Liver (tissue), 8 donors: ENCODE measurements at regions not wholly inside any gene's neighbourhood (a gene's known extent, or its start where the extent isn't known, plus 50 kb on each side); places are given as distances from the start of the nearest gene placed in this dataset.
"Not testable (repeated sequence)": the region's sequence is repeated elsewhere in the genome, so short reads cannot be mapped to it uniquely, and the experiment has no call there.

ENCODE experiments used
- DNase-seq: peaks from one replicate; pipeline ENCODE4 v3.0.0-alpha.2; 2017; ENCODE audit warnings: low spot score
- H3K27ac ChIP-seq, 2 donors: one replicate each; pipeline ENCODE4 v1.7.0; 2013; ENCODE audit warnings: inconsistent platforms in 2 of 2, low read length in 2 of 2, control low read depth in 1 of 2, low read depth in 1 of 2, mild to moderate bottlenecking in 1 of 2
- H3K27me3 ChIP-seq, 4 donors: one replicate each; pipeline versions ENCODE4 v1.6.1 to v1.7.0; 2013; ENCODE audit warnings: low read length in 3 of 4, inconsistent platforms in 1 of 4, mild to moderate bottlenecking in 1 of 4, moderate library complexity in 1 of 4; ENCODE audit not compliant: control insufficient read depth in 4 of 4, insufficient read depth in 4 of 4
- H3K36me3 ChIP-seq, 4 donors: one replicate each; pipeline versions ENCODE4 v1.6.1 to v1.7.0; 2013; ENCODE audit warnings: low read length in 3 of 4, mild to moderate bottlenecking in 3 of 4, low read depth in 1 of 4, moderate library complexity in 1 of 4; ENCODE audit not compliant: control insufficient read depth in 4 of 4, insufficient read depth in 3 of 4
- H3K4me1 ChIP-seq, 4 donors: one replicate each; pipeline versions ENCODE4 v1.6.1 to v1.7.0; 2013; ENCODE audit warnings: low read length in 3 of 4, mild to moderate bottlenecking in 3 of 4, moderate library complexity in 1 of 4; ENCODE audit not compliant: control insufficient read depth in 4 of 4, insufficient read depth in 4 of 4
- H3K4me3 ChIP-seq, 3 donors: one replicate each; pipeline versions ENCODE4 v1.6.1 to v1.7.0; 2013; ENCODE audit warnings: low read length in 3 of 3, control low read depth in 1 of 3, low read depth in 1 of 3, mild to moderate bottlenecking in 1 of 3
- H3K9ac ChIP-seq, 2 donors: one replicate each; pipeline ENCODE4 v1.7.0; 2013; ENCODE audit warnings: low read length in 2 of 2, mild to moderate bottlenecking in 2 of 2, moderate library complexity in 2 of 2, control low read depth in 1 of 2, low read depth in 1 of 2
- H3K9me3 ChIP-seq, 4 donors: one replicate each; pipeline versions ENCODE4 v1.6.1 to v1.7.0; 2013; ENCODE audit warnings: low read length in 3 of 4; ENCODE audit not compliant: control insufficient read depth in 4 of 4
- ATF3 ChIP-seq: IDR thresholded peaks from 2 replicates; pipeline ENCODE4 v1.6.1; 2016; ENCODE audit warnings: antibody characterized with exemption
- CTCF ChIP-seq: fragments of 150-350 bp; IDR thresholded peaks from 2 replicates; pipeline ENCODE4 v1.5.1; 2017; ENCODE audit warnings: improper control_type of control experiment, low read depth, low read length; ENCODE audit not compliant: missing input control
- EGR1 ChIP-seq, 2 donors: IDR thresholded peaks; 2 replicates each; pipeline ENCODE4 v1.6.1; 2016 to 2018; ENCODE audit warnings: antibody characterized with exemption in 2 of 2, low read depth in 2 of 2
- FOXA2 ChIP-seq: IDR thresholded peaks from 2 replicates; pipeline ENCODE4 v1.6.1; 2016; ENCODE audit warnings: antibody characterized with exemption
- HNF4A ChIP-seq, 2 donors: conservative IDR thresholded peaks; 2 replicates each; pipeline ENCODE4 v1.6.1; 2016; ENCODE audit warnings: antibody characterized with exemption in 2 of 2, mild to moderate bottlenecking in 2 of 2
- HNF4G ChIP-seq: IDR thresholded peaks from 2 replicates; pipeline ENCODE4 v1.6.1; 2016; ENCODE audit warnings: antibody characterized with exemption
- JUND ChIP-seq, 2 donors: IDR thresholded peaks; 2 replicates each; pipeline ENCODE4 v1.6.1; 2016; ENCODE audit warnings: antibody characterized with exemption in 2 of 2
- MAX ChIP-seq: IDR thresholded peaks from 2 replicates; pipeline ENCODE4 v1.6.1; 2016; ENCODE audit warnings: antibody characterized with exemption
- REST ChIP-seq: IDR thresholded peaks from 2 replicates; pipeline ENCODE4 v1.6.1; 2016; ENCODE audit warnings: antibody characterized with exemption, mild to moderate bottlenecking
- SP1 ChIP-seq: IDR thresholded peaks from 2 replicates; pipeline ENCODE4 v1.6.1; 2018; ENCODE audit warnings: antibody characterized with exemption, mild to moderate bottlenecking
- TAF1 ChIP-seq: conservative IDR thresholded peaks from 2 replicates; pipeline ENCODE4 v1.6.1; 2016; ENCODE audit warnings: antibody characterized with exemption, mild to moderate bottlenecking
- YY1 ChIP-seq: IDR thresholded peaks from 2 replicates; pipeline ENCODE4 v1.6.1; 2016; ENCODE audit warnings: antibody characterized with exemption, mild to moderate bottlenecking
- WGBS: extraction: QIAGEN DNeasy Blood & Tissue Kit; methylation state at CpG from one replicate; pipeline ENCODE4 v1.1.7; 2013; 5-methylcytosine and 5-hydroxymethylcytosine counted together
- donor health status: healthy.
- donor health status: healthy.
- donor health status: healthy.
- donor health status: healthy.
- donor health status: healthy.

GRCh38 chr5:174917976-174918554 is 193.7 kb downstream of the MSX2 start:
- H3K9me3 ChIP-seq, result no peaks in the 10 kb centered on the region
- TF ChIP-seq EGR1 (IDR thresholded peaks at IDR 0.05; ENCODE audit: low read depth in 2 of 2) (no peak), REST (no peak), SP1 (no peak), YY1 (no peak), CTCF (no peak), FOXA2 (no peak), TAF1 (no peak), HNF4A (conservative IDR thresholded peaks at IDR 0.05) (no peak), MAX (no peak), JUND (IDR thresholded peaks at IDR 0.05) (no peak), HNF4G (no peak), ATF3 (no peak)
- no peak overlapping the region for H3K4me3 ChIP-seq
- H3K27me3 ChIP-seq, result no peaks in the 10 kb centered on the region
- no peak for DNase-seq
- no peak overlapping the region for H3K27ac ChIP-seq
- 76% methylated on average over 13 of the region's 13 CpGs for WGBS
- H3K9ac ChIP-seq, result no peak overlapping the region
- H3K4me1 ChIP-seq, result no peaks in the 10 kb centered on the region
- no peaks in the 10 kb centered on the region for H3K36me3 ChIP-seq

GRCh38 chr5:174917435-174917834 is 193.1 kb downstream of the MSX2 start:
- H3K36me3 ChIP-seq, H3K4me1 ChIP-seq, DNase-seq, H3K27ac ChIP-seq, H3K9ac ChIP-seq, H3K4me3 ChIP-seq, H3K27me3 ChIP-seq, H3K9me3 ChIP-seq: not testable (repeated sequence)
- WGBS, result 94% methylated on average over 6 of the region's 6 CpGs

GRCh38 chr5:174916924-174917323 is 192.5 kb downstream of the MSX2 start:
- 94% methylated on average over 1 of the region's 1 CpG for WGBS
- H3K36me3 ChIP-seq, H3K4me1 ChIP-seq: not testable (repeated sequence)

More at GRCh38 chr5:174916924-174917323, 192.5 kb downstream of the MSX2 start:
- H3K4me3 ChIP-seq, DNase-seq, H3K9me3 ChIP-seq, H3K9ac ChIP-seq, H3K27me3 ChIP-seq, H3K27ac ChIP-seq: not testable (repeated sequence)
